ENCODE measurements at regions not wholly inside any gene's neighbourhood (a gene's known extent, or its start where the extent isn't known, plus 50 kb on each side); places are given as distances from the start of the nearest gene placed in this dataset.

DNA sequence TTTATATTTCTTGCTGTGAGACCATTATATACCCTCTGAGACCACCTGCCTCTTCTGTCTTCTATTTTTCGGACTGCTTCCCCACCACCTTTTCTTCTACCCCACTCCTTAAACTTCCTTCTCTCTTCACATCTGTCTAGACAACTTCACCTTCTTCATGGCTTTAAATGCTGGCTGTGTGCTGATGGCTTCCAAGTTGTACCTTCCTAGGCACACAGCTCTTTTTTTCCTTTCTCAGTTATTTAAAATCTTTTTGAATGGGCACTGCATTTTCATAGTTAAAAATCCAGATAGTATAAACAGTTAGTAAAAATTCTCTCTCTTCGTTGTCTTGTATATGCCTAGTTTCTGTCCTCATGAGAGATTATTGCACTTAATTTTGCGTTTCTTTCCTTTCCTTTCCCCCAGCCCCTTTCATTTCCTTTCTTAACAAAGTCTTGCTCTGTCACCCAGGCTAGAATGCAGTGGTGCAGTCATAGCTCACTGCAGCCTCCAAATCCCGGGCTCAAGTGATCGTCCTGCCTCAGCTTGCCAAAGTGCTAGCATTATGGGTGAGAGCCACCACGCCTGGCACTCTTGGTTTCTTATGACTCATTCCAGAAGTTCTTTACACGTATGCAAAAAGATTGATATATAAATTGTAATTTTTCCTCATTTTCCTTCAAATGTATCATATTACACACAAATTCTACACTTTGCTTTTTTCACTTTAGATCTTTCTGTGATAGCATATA, 114.3 kb downstream of the NPIPB5 start:
- H3K36me3 Mint-ChIP-seq (ENCODE audit: insufficient read depth, unreplicated experiment), result no peaks in the 10 kb centered on the region
- CTCF ChIA-PET, result no interaction called here
- Histone ChIP-seq H3K4me1 (no peaks in the 10 kb centered on the region), H3K9me3 (no peaks in the 10 kb centered on the region), H3K36me3 (ENCODE audit: control insufficient read depth, insufficient read depth, low read length) (no peaks in the 10 kb centered on the region), H3K27me3 (replicated peaks; ENCODE audit: control insufficient read depth, insufficient read depth, low read length) (no peaks in the 10 kb centered on the region; the same call in 1 of the 2 replicates), H3K4me3 (ENCODE audit: low read depth, low read length) (no peak overlapping the region)
- no TSS peak for BruUV-seq (replicated peaks)
- H3K27me3 Mint-ChIP-seq (ENCODE audit: insufficient read depth, unreplicated experiment), result peaks cover under 1% of the 10 kb centered on the region
- POLR2A ChIA-PET, result no interaction called here
- no peaks in the 10 kb centered on the region for H3K9me3 Mint-ChIP-seq (ENCODE audit: unreplicated experiment)
- H3K27ac Mint-ChIP-seq (ENCODE audit: unreplicated experiment), result no peak overlapping the region
- TF ChIP-seq, protein P1, sequence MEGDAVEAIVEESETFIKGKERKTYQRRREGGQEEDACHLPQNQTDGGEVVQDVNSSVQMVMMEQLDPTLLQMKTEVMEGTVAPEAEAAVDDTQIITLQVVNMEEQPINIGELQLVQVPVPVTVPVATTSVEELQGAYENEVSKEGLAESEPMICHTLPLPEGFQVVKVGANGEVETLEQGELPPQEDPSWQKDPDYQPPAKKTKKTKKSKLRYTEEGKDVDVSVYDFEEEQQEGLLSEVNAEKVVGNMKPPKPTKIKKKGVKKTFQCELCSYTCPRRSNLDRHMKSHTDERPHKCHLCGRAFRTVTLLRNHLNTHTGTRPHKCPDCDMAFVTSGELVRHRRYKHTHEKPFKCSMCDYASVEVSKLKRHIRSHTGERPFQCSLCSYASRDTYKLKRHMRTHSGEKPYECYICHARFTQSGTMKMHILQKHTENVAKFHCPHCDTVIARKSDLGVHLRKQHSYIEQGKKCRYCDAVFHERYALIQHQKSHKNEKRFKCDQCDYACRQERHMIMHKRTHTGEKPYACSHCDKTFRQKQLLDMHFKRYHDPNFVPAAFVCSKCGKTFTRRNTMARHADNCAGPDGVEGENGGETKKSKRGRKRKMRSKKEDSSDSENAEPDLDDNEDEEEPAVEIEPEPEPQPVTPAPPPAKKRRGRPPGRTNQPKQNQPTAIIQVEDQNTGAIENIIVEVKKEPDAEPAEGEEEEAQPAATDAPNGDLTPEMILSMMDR (IDR thresholded peaks at IDR 0.05; ENCODE audit: insufficient read depth in 1 of 2, low read depth in 1 of 2, low read length in 1 of 2, severe bottlenecking in 1 of 2, unreplicated experiment in 1 of 2), result no peak
- no peaks in the 10 kb centered on the region for H3K4me1 Mint-ChIP-seq (ENCODE audit: low read depth, unreplicated experiment)
- DNase-seq, result no peak
- intact Hi-C loops (cut with micrococcal nuclease; ENCODE audit: unreplicated experiment), result no loop called here
- H3K4me3 Mint-ChIP-seq (ENCODE audit: unreplicated experiment), result no peak overlapping the region

DNA sequence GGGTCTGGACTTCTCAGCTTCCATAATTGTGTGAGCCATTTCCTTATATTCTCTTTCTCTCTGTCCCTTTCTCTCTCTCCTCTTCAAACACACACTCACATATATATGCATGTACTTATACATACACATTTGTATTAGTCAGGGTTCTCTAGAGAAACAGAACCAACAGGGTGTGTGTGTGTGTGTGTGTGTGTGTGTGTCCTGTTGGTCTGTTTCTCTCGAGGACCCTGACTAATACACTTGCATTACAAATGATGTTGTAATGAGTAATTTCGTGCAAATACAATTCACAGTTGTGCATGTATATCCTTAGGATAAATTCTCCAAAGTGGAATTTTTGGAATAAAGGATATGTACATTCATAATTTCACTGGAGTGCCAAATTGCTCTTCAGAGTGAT, 115.3 kb downstream of the NPIPB5 start:
- no peaks in the 10 kb centered on the region for H3K27me3 Mint-ChIP-seq (ENCODE audit: insufficient read depth, unreplicated experiment)
- no peaks in the 10 kb centered on the region for H3K4me1 Mint-ChIP-seq (ENCODE audit: low read depth, unreplicated experiment)
- H3K27ac Mint-ChIP-seq (ENCODE audit: unreplicated experiment), result no peak overlapping the region
- Histone ChIP-seq H3K4me3 (ENCODE audit: low read depth, low read length) (no peak overlapping the region), H3K9me3 (no peaks in the 10 kb centered on the region), H3K27me3 (replicated peaks; ENCODE audit: control insufficient read depth, insufficient read depth, low read length) (no peaks in the 10 kb centered on the region; the same call in 1 of the 2 replicates), H3K36me3 (ENCODE audit: control insufficient read depth, insufficient read depth, low read length) (no peaks in the 10 kb centered on the region), H3K4me1 (no peaks in the 10 kb centered on the region)
- no peak overlapping the region for H3K4me3 Mint-ChIP-seq (ENCODE audit: unreplicated experiment)
- intact Hi-C loops (cut with micrococcal nuclease; ENCODE audit: unreplicated experiment), result no loop called here
- H3K36me3 Mint-ChIP-seq (ENCODE audit: insufficient read depth, unreplicated experiment), result no peaks in the 10 kb centered on the region
- BruUV-seq (replicated peaks), result no TSS peak
- H3K9me3 Mint-ChIP-seq (ENCODE audit: unreplicated experiment), result no peaks in the 10 kb centered on the region
- TF ChIP-seq, protein P1 (IDR thresholded peaks at IDR 0.05; ENCODE audit: insufficient read depth in 1 of 2, low read depth in 1 of 2, low read length in 1 of 2, severe bottlenecking in 1 of 2, unreplicated experiment in 1 of 2), result no peak
- ChIA-PET CTCF (no interaction called here), POLR2A (no interaction called here)
- no peak for DNase-seq

DNA sequence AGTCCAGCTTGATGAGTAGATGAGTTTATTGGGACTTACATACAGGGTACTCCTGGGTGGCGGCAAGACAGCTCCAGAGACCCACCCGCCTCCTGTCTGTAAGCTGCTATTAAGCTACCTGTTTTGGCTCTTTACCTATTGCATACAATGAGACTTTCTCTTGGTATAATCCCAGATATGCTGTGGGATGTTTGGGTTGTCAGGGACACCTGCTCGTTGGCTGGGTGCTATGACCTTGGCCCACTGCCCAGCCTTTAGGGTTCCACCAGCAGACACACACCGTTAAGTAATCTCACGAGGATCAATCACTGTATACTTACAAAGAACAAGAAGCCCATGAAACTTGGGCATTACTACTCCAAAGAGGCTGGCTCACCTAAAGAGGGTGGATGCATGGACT, 116.4 kb downstream of the NPIPB5 start:
- intact Hi-C loops (cut with micrococcal nuclease; ENCODE audit: unreplicated experiment), result no loop called here
- no peaks in the 10 kb centered on the region for H3K4me1 ChIP-seq
- Mint-ChIP-seq H3K27me3 (ENCODE audit: insufficient read depth, unreplicated experiment) (no peaks in the 10 kb centered on the region), H3K4me3 (ENCODE audit: unreplicated experiment) (no peak overlapping the region), H3K9me3 (ENCODE audit: unreplicated experiment) (no peaks in the 10 kb centered on the region), H3K4me1 (ENCODE audit: low read depth, unreplicated experiment) (no peaks in the 10 kb centered on the region), H3K27ac (ENCODE audit: unreplicated experiment) (no peak overlapping the region), H3K36me3 (ENCODE audit: insufficient read depth, unreplicated experiment) (no peaks in the 10 kb centered on the region)
- CTCF ChIA-PET, result no interaction called here
- no TSS peak for BruUV-seq (replicated peaks)
- POLR2A ChIA-PET, result no interaction called here
- H3K9me3 ChIP-seq, result no peaks in the 10 kb centered on the region
- DNase-seq, result no peak
- H3K27me3 ChIP-seq (replicated peaks; ENCODE audit: control insufficient read depth, insufficient read depth, low read length), result no peaks in the 10 kb centered on the region; the same call in 1 of the 2 replicates
- no peaks in the 10 kb centered on the region for H3K36me3 ChIP-seq (ENCODE audit: control insufficient read depth, insufficient read depth, low read length)
- H3K4me3 ChIP-seq (ENCODE audit: low read depth, low read length), result no peak overlapping the region
- TF ChIP-seq, protein P1 (IDR thresholded peaks at IDR 0.05; ENCODE audit: insufficient read depth in 1 of 2, low read depth in 1 of 2, low read length in 1 of 2, severe bottlenecking in 1 of 2, unreplicated experiment in 1 of 2), result no peak

All from Caco-2 (cell line).